IPS-20b (cell line): ENCODE measurements at regions not wholly inside any gene's neighbourhood (a gene's known extent, or its start where the extent isn't known, plus 50 kb on each side); places are given as distances from the start of the nearest gene placed in this dataset.

Experiments used
- H3K27ac ChIP-seq: one replicate; pipeline ENCODE4 v1.5.1; 2013; ENCODE audit warnings: low read length
- H3K27me3 ChIP-seq: 2 replicates; pipeline ENCODE4 v1.6.1; 2013; ENCODE audit warnings: mild to moderate bottlenecking, low read length, inconsistent platforms; ENCODE audit not compliant: insufficient read depth
- H3K36me3 ChIP-seq: 2 replicates; pipeline ENCODE4 v1.6.1; 2013; ENCODE audit warnings: low read depth, mild to moderate bottlenecking, inconsistent platforms, low read length, moderate library complexity; ENCODE audit not compliant: insufficient read depth
- H3K4me1 ChIP-seq: 2 replicates; pipeline ENCODE4 v1.6.1; 2013; ENCODE audit warnings: mild to moderate bottlenecking, control low read depth, inconsistent platforms, low read length, moderate library complexity; ENCODE audit not compliant: insufficient read depth
- H3K4me3 ChIP-seq: 2 replicates; pipeline ENCODE4 v1.5.1; 2013; ENCODE audit warnings: mild to moderate bottlenecking, low read length, inconsistent platforms
- H3K9ac ChIP-seq: 2 replicates; pipeline ENCODE4 v1.6.1; 2013; ENCODE audit warnings: low read depth, mild to moderate bottlenecking, inconsistent platforms, low read length, moderate library complexity
- H3K9me3 ChIP-seq: 2 replicates; pipeline ENCODE4 v1.6.1; 2013; ENCODE audit warnings: mild to moderate bottlenecking, low read depth, low read length, inconsistent platforms; ENCODE audit not compliant: insufficient read depth

DNA sequence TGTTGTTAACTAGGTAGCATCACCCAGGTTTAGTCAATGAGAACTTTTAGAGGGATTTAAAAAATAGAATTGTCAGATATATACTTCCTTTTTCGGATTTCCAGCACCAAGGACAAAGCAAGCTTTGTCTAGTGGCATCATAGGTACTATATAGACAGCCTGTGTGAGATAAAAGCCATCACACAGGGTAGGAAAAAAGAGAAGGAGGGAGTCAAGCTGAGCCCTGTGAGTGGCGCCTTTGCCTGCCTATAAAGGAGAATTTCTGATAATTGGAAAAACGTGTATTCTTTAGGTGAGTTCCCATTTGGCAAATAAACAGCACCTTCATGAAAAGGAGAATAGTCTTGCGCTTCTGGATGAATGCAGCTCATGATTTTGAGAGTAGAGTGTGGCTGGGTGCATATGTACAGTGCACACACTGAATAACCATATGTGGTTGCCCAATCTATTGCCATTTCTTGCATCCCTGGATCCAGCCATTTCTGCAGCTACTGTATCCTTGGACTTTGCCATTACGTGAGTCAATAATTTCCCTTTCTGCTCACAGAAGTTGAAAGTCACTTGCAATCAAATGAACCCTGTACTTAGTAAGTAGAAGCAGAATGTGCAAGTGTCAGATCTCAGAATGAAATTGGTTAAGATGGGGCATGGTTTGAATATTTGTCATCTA is 559.9 kb upstream of the MEX3C start:
- H3K9ac ChIP-seq: no peak overlapping the region
- H3K27ac ChIP-seq: no peak overlapping the region
- H3K4me1 ChIP-seq: no peaks in the 10 kb centered on the region
- no peaks in the 10 kb centered on the region for H3K27me3 ChIP-seq
- no peaks in the 10 kb centered on the region for H3K36me3 ChIP-seq
- H3K4me3 ChIP-seq: no peak overlapping the region
- no peaks in the 10 kb centered on the region for H3K9me3 ChIP-seq

DNA sequence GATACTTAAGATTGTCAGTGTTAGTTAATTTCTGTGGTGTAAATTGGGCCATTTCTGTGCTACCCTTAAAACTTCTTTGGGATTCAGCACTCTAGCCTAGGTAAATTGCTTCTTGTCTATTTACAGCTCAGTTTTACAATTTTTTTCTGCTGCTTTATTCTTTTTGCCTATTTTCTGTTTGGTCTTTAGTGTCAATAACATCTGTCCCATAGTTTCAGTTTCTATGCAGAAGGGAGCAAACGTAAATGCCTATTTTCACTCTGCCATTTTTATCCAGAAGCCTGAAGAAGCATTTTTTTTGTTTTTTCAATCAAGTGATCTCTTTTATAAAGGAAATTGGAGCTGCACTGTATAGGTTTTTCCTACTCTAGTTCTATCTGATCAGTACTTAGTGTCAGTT is 564.9 kb upstream of the MEX3C start:
- no peaks in the 10 kb centered on the region for H3K9me3 ChIP-seq
- no peak overlapping the region for H3K9ac ChIP-seq
- H3K4me3 ChIP-seq: no peak overlapping the region
- H3K27me3 ChIP-seq: no peaks in the 10 kb centered on the region
- H3K36me3 ChIP-seq: no peaks in the 10 kb centered on the region
- no peaks in the 10 kb centered on the region for H3K4me1 ChIP-seq
- H3K27ac ChIP-seq: no peak overlapping the region

GRCh38 chr18:51765606-51766360 is 568.3 kb upstream of the MEX3C start:
- Histone ChIP-seq H3K4me1 (no peaks in the 10 kb centered on the region), H3K27ac (no peak overlapping the region), H3K27me3 (no peaks in the 10 kb centered on the region), H3K4me3 (no peak overlapping the region), H3K9me3 (no peaks in the 10 kb centered on the region), H3K36me3 (no peaks in the 10 kb centered on the region), H3K9ac (no peak overlapping the region)

DNA sequence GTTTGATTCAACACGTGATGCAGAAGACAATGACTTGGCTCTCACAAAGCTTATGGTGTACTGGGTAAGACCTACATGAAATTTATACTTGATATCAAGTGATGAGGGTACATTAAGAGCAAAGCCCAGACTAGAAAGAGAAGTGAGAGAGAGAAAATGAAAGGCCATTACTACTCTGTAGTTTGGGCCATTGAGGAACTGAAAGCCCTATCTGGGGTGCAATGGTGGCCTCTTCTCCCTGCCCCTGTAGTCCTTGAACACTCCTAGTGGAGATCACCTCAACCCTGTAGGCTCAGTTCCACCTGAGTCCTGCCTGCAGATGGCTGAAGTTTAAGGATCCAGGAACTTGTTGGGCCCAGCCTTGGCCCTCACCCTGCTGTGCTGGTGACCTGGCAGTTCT is 569.8 kb upstream of the MEX3C start:
- Histone ChIP-seq H3K4me3 (no peak overlapping the region), H3K9me3 (no peaks in the 10 kb centered on the region), H3K4me1 (no peaks in the 10 kb centered on the region), H3K9ac (no peak overlapping the region), H3K36me3 (no peaks in the 10 kb centered on the region), H3K27me3 (no peaks in the 10 kb centered on the region), H3K27ac (no peak overlapping the region)

- no peak overlapping the region for H3K27ac ChIP-seq
- H3K9me3 ChIP-seq: no peaks in the 10 kb centered on the region
- H3K4me1 ChIP-seq: no peaks in the 10 kb centered on the region
- no peak overlapping the region for H3K9ac ChIP-seq
- no peaks in the 10 kb centered on the region for H3K36me3 ChIP-seq
- no peak overlapping the region for H3K4me3 ChIP-seq
- H3K27me3 ChIP-seq: no peaks in the 10 kb centered on the region
These were observed 561.9 kb upstream of the DCC start for GRCh38 chr18:51778115-51778514.

DNA sequence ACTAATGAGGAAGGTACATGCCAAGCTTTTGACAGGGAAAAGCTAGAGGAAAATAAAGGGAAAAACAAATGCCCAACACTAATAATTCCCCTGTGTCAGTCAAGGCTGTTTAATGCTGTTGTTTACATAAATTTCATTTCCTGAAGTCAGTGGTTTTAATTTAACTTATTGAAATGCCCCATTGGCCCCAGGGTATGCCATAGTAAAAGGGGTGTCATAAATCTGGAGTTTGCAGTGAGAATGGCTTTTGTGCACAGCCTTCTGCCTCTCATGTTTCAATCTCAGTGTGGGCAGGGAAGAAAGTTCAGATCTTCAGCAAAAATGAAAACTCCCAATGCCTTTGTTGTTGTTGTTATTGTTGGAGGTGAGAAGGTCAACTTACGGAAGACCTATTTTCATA is 550.1 kb upstream of the DCC start:
- H3K4me3 ChIP-seq: no peak overlapping the region
- no peaks in the 10 kb centered on the region for H3K9me3 ChIP-seq
- H3K9ac ChIP-seq: no peak overlapping the region
- H3K27ac ChIP-seq: no peak overlapping the region
- no peaks in the 10 kb centered on the region for H3K4me1 ChIP-seq
- no peaks in the 10 kb centered on the region for H3K27me3 ChIP-seq
- no peaks in the 10 kb centered on the region for H3K36me3 ChIP-seq

GRCh38 chr18:51801514-51801913 is 538.5 kb upstream of the DCC start:
- H3K9me3 ChIP-seq: no peaks in the 10 kb centered on the region
- H3K27me3 ChIP-seq: no peaks in the 10 kb centered on the region
- no peaks in the 10 kb centered on the region for H3K36me3 ChIP-seq
- H3K9ac ChIP-seq: no peak overlapping the region
- H3K4me1 ChIP-seq: no peaks in the 10 kb centered on the region
- H3K27ac ChIP-seq: no peak overlapping the region
- no peak overlapping the region for H3K4me3 ChIP-seq

DNA sequence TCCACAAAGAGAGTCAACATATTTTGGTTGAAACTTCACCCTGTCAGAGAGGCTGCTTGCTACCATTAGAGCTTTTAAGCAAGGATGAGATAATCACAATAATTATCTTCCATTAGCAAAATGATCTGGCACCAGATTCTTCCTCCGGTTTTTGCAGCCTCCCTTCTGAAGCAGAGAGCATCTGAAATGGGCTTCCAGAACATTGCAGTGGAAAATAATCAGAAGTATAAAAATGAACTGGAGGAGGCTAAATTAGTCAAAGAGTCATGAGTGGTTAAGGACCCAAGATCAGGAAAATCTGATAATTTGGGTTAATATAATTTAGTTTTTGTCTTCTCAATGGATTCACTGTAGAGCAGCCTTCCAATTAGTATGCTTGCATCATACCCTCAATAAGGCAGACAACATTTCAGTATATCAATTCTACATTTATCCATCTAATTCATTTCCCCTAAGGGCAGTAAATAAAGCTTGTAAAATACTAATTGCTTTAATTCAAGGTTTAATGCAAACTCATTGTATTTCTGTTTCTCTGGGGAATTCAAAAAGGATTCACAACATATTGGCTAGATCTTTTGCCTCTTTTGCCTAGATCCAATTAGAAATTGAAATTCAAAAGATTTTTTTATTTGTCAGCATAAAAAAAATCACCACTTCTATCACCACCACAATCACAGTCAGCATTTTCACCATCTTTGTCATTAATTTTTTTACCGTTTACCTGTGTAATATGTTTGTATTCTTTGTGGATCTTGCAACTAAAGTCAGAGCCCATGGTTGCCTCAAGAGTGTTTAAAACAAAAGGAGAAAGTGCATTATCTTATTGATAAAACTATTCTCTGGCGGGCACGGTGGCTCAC is 537.2 kb upstream of the DCC start:
- Histone ChIP-seq H3K27me3 (no peaks in the 10 kb centered on the region), H3K36me3 (no peaks in the 10 kb centered on the region), H3K4me1 (no peaks in the 10 kb centered on the region), H3K9me3 (no peaks in the 10 kb centered on the region), H3K4me3 (no peak overlapping the region), H3K27ac (no peak overlapping the region), H3K9ac (no peak overlapping the region)

- Histone ChIP-seq H3K27me3 (no peaks in the 10 kb centered on the region), H3K4me1 (no peaks in the 10 kb centered on the region)
These were observed 532.7 kb upstream of the DCC start for GRCh38 chr18:51807336-51807735.

GRCh38 chr18:51811883-51812282 is 528.1 kb upstream of the DCC start:
- H3K36me3 ChIP-seq: no peaks in the 10 kb centered on the region
- H3K4me3 ChIP-seq: no peak overlapping the region
- no peaks in the 10 kb centered on the region for H3K9me3 ChIP-seq
- no peaks in the 10 kb centered on the region for H3K27me3 ChIP-seq
- H3K4me1 ChIP-seq: no peaks in the 10 kb centered on the region
- H3K27ac ChIP-seq: no peak overlapping the region
- H3K9ac ChIP-seq: no peak overlapping the region

More at GRCh38 chr18:51807336-51807735, 532.7 kb upstream of the DCC start:
- H3K36me3 ChIP-seq: no peaks in the 10 kb centered on the region
- H3K27ac ChIP-seq: no peak overlapping the region
- no peaks in the 10 kb centered on the region for H3K9me3 ChIP-seq
- H3K9ac ChIP-seq: no peak overlapping the region
- no peak overlapping the region for H3K4me3 ChIP-seq

DNA sequence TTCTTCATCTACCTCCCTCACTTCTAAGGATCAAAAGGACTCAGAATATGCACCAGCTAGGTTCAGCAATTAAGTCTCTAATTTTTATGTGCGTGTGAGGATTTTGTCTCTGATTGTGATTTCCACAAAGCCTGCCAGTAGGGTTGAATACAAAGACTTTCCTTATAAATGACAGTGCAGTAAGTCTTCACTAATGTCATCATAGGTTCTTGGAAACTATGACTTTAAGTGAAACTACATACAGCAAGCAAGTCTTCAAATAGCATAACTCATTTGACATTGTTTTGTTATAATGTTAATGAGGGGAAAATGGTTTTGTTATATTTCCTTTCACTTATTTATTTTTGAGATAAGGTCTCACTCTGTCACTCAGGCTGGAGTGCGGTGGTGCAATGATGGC is 526.3 kb upstream of the DCC start:
- Histone ChIP-seq H3K27ac (no peak overlapping the region), H3K27me3 (no peaks in the 10 kb centered on the region), H3K9ac (no peak overlapping the region), H3K4me1 (no peaks in the 10 kb centered on the region), H3K36me3 (no peaks in the 10 kb centered on the region), H3K9me3 (no peaks in the 10 kb centered on the region), H3K4me3 (no peak overlapping the region)
